ENCODE measurements at regions not wholly inside any gene's neighbourhood (a gene's known extent, or its start where the extent isn't known, plus 50 kb on each side); places are given as distances from the start of the nearest gene placed in this dataset.

DNA sequence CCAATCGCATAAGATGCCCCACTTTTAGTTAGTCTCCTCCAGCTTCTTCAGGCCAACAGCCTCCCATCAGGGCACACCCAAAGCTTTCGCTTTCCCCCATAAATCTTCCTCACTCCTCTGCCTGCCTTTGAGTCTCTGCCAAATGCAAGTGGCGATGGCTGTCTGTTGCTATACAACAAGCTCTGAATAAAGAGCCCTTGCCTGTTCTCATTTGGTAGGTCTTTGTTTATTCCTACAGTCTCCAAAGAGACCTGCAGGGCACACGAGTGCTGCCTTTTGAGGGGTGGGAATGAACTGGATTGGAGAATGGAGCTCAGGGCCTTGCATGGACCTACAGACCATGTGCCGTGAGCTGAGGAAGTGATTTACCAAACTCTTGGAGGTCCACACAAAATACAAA is 52.2 kb upstream of the SOD3 start:
- Histone ChIP-seq H3K4me3 (no peak overlapping the region), H3K79me2 (ENCODE audit: low read depth) (no peaks in the 10 kb centered on the region), H3K27me3 (no peaks in the 10 kb centered on the region), H3F3A (ENCODE audit: low read depth) (peaks cover 30% of the 10 kb centered on the region), H2AFZ (replicated peaks) (no peak overlapping the region), H3K4me1 (peaks cover 16% of the 10 kb centered on the region), H3K4me2 (no peak overlapping the region), H3K27ac (peak overlapping the region; percentile 53), H3K9me3 (ENCODE audit: low read depth) (no peaks in the 10 kb centered on the region), H3K9ac (no peak overlapping the region), H3K36me3 (no peaks in the 10 kb centered on the region), H4K20me1 (ENCODE audit: low read depth) (no peaks in the 10 kb centered on the region)
- peak; percentile 8 for DNase-seq (ENCODE audit: low spot score)
- Mint-ChIP-seq H3K27ac (no peak overlapping the region), H3K36me3 (peaks cover 2% of the 10 kb centered on the region), H3K27me3 (ENCODE audit: insufficient read depth, low read depth) (peaks cover 9% of the 10 kb centered on the region), H3K9me3 (peaks cover 4% of the 10 kb centered on the region), H3K4me1 (peaks cover 18% of the 10 kb centered on the region), H3K4me3 (no peak overlapping the region)
- TF ChIP-seq EZH2phosphoT487 (IDR thresholded peaks at IDR 0.05), result no peak
- TF ChIP-seq EZH2 (IDR thresholded peaks at IDR 0.05), result no peak
- TF ChIP-seq, protein P1, sequence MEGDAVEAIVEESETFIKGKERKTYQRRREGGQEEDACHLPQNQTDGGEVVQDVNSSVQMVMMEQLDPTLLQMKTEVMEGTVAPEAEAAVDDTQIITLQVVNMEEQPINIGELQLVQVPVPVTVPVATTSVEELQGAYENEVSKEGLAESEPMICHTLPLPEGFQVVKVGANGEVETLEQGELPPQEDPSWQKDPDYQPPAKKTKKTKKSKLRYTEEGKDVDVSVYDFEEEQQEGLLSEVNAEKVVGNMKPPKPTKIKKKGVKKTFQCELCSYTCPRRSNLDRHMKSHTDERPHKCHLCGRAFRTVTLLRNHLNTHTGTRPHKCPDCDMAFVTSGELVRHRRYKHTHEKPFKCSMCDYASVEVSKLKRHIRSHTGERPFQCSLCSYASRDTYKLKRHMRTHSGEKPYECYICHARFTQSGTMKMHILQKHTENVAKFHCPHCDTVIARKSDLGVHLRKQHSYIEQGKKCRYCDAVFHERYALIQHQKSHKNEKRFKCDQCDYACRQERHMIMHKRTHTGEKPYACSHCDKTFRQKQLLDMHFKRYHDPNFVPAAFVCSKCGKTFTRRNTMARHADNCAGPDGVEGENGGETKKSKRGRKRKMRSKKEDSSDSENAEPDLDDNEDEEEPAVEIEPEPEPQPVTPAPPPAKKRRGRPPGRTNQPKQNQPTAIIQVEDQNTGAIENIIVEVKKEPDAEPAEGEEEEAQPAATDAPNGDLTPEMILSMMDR (IDR thresholded peaks at IDR 0.05), result no peak

DNA sequence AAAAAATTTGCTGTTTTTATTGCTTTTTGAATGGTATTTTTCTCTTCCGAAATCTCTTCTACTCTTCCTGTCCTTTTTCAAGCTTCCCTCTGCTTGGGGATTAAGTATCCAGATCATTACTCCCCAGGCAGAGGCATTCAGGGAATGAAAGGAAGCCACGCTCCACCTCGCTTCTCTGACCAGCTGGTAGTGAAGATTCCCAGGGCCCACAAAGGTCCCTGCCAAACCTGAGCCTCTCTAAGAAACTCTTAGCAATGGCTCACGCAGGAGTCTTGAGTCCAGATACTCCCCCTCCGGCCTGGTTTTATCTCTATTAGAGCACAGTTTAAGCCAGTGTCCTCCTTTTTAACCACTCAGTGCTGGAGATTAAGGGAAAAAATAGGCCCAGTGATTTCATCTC is 51.4 kb upstream of the SOD3 start:
- Histone ChIP-seq H3K27me3 (no peaks in the 10 kb centered on the region), H3K9ac (no peak overlapping the region), H4K20me1 (ENCODE audit: low read depth) (no peaks in the 10 kb centered on the region), H3K4me1 (peaks cover 16% of the 10 kb centered on the region), H3K4me3 (no peak overlapping the region), H3K79me2 (ENCODE audit: low read depth) (no peaks in the 10 kb centered on the region), H2AFZ (replicated peaks) (no peak overlapping the region), H3K27ac (peak overlapping the region; percentile 85), H3K36me3 (no peaks in the 10 kb centered on the region), H3F3A (ENCODE audit: low read depth) (peaks cover 30% of the 10 kb centered on the region), H3K9me3 (ENCODE audit: low read depth) (no peaks in the 10 kb centered on the region), H3K4me2 (peak overlapping the region; percentile 45)
- Mint-ChIP-seq H3K9me3 (no peaks in the 10 kb centered on the region), H3K36me3 (peaks cover 2% of the 10 kb centered on the region), H3K4me1 (peaks cover 18% of the 10 kb centered on the region), H3K4me3 (peak overlapping the region; percentile 66), H3K27me3 (ENCODE audit: insufficient read depth, low read depth) (peaks cover 8% of the 10 kb centered on the region), H3K27ac (no peak overlapping the region)
- TF ChIP-seq, protein P1 (IDR thresholded peaks at IDR 0.05), result no peak
- no peak for TF ChIP-seq EZH2 (IDR thresholded peaks at IDR 0.05)
- no peak for TF ChIP-seq EZH2phosphoT487 (IDR thresholded peaks at IDR 0.05)
- peak; percentile 89 for DNase-seq (ENCODE audit: low spot score)

GRCh38 chr4:24745172-24745895 is 50.0 kb upstream of the SOD3 start:
- Mint-ChIP-seq H3K36me3 (peaks cover 2% of the 10 kb centered on the region), H3K9me3 (no peaks in the 10 kb centered on the region), H3K4me1 (peaks cover 18% of the 10 kb centered on the region), H3K27ac (peak overlapping the region; percentile 33), H3K27me3 (ENCODE audit: insufficient read depth, low read depth) (peaks cover 8% of the 10 kb centered on the region), H3K4me3 (no peak overlapping the region)
- Histone ChIP-seq H3K79me2 (ENCODE audit: low read depth) (no peaks in the 10 kb centered on the region), H3K9ac (no peak overlapping the region), H3K36me3 (no peaks in the 10 kb centered on the region), H3K4me1 (peaks cover 16% of the 10 kb centered on the region), H3K4me2 (no peak overlapping the region), H2AFZ (replicated peaks) (no peak overlapping the region), H3F3A (ENCODE audit: low read depth) (peaks cover 30% of the 10 kb centered on the region), H3K27me3 (no peaks in the 10 kb centered on the region), H4K20me1 (ENCODE audit: low read depth) (no peaks in the 10 kb centered on the region), H3K9me3 (ENCODE audit: low read depth) (no peaks in the 10 kb centered on the region), H3K4me3 (no peak overlapping the region), H3K27ac (no peak overlapping the region)
- TF ChIP-seq EZH2phosphoT487 (IDR thresholded peaks at IDR 0.05) (no peak), EZH2 (IDR thresholded peaks at IDR 0.05) (no peak)
- TF ChIP-seq, protein P1 (IDR thresholded peaks at IDR 0.05), result no peak
- no peak for DNase-seq (ENCODE audit: low spot score)
